GM12864 (cell line): ENCODE measurements at regions not wholly inside any gene's neighbourhood (a gene's known extent, or its start where the extent isn't known, plus 50 kb on each side); places are given as distances from the start of the nearest gene placed in this dataset.

Source experiments
- DNase-seq: peaks from one replicate; pipeline ENCODE4 v3.0.0-alpha.2; 2011; ENCODE audit warnings: low read depth
- H3K4me3 ChIP-seq: 2 replicates; pipeline ENCODE4 v1.5.1; 2011; ENCODE audit warnings: mild to moderate bottlenecking, low read depth, low read length, control low read depth
- TF ChIP-seq, protein P1 (sequence below): IDR thresholded peaks from 2 replicates; pipeline ENCODE4 v1.5.1; 2011; ENCODE audit warnings: low read depth, mild to moderate bottlenecking, moderate library complexity, low read length, control low read depth, inconsistent platforms; ENCODE audit errors: missing control alignments

DNA sequence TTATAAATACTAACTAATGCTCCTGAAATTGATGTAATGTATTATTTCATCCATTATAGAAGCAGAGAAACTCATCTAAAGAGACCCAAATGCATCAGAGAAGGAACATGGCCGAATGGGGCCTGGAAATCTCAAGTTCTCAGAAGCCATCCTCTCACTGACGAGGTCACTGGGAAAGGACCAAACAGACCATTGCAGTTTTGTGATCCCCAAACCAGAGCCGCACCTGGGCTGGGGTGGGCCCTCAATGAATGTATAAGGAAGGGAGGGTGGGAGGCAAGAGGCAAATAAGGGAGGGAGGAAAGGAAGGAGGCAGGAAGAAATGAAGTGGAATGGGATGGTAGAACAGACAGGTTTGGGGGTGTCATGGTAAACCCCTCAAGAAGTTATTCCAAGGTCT is 245.3 kb upstream of the ID2 start:
- DNase-seq, result no peak
- TF ChIP-seq, protein P1, sequence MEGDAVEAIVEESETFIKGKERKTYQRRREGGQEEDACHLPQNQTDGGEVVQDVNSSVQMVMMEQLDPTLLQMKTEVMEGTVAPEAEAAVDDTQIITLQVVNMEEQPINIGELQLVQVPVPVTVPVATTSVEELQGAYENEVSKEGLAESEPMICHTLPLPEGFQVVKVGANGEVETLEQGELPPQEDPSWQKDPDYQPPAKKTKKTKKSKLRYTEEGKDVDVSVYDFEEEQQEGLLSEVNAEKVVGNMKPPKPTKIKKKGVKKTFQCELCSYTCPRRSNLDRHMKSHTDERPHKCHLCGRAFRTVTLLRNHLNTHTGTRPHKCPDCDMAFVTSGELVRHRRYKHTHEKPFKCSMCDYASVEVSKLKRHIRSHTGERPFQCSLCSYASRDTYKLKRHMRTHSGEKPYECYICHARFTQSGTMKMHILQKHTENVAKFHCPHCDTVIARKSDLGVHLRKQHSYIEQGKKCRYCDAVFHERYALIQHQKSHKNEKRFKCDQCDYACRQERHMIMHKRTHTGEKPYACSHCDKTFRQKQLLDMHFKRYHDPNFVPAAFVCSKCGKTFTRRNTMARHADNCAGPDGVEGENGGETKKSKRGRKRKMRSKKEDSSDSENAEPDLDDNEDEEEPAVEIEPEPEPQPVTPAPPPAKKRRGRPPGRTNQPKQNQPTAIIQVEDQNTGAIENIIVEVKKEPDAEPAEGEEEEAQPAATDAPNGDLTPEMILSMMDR, result no peak
- no peak overlapping the region for H3K4me3 ChIP-seq

DNA sequence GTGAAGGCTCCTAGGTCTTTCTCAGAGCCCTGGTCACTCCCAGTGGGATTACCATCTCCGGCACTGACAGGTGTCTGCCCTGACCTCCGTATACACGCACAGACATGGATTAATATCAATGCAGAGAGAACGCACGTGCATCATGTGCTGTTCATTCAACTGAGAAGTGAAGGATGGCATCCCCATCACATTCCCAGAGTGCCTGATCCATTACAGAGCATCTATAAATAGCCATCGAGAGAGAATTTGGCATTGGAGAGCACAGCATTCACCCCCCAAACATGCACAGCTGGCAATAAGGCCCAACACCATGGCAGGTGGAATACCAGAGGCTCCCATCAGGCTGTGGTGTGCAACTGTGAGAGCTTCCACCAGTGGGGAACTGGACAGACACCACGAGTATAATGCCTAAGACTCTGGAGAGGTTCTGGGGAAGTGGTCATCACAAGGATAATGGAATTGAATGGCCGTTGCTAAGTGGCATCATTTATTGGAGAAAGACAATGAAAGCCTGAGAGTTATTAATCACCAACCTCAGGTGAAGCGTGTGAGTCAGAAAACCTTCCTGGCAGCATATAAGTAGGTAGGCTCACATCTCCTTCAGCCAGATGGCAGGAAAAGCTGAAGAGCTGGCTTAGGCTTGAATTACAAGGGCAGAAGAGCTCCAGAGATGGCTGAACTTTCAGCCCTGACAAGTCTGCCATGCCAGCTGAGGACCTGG is 244.5 kb upstream of the ID2 start:
- DNase-seq, result no peak
- no peak overlapping the region for H3K4me3 ChIP-seq
- TF ChIP-seq, protein P1, result no peak

DNA sequence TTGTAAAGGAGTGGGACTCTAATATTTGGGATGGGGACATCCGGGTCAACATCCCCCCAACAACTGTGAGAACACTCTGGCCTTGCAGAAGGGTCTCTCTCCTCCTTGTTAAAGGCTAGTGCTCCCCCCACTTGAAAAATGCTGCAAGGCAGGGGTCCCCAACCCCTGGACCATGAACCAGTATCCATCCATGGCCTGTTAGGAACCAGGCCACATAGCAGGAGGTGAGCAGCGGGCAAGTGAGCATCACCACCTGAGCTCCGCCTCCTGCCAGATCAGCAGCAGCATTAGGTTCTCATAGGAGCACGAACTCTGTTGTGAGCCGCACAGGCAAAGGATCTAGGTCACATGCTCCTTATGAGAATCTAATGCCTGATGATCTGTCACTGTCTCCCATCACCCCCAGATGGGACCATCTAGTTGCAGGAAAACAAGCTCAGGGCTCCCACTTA is 243.9 kb upstream of the ID2 start:
- TF ChIP-seq, protein P1, result no peak
- no peak for DNase-seq
- H3K4me3 ChIP-seq, result no peak overlapping the region

DNA sequence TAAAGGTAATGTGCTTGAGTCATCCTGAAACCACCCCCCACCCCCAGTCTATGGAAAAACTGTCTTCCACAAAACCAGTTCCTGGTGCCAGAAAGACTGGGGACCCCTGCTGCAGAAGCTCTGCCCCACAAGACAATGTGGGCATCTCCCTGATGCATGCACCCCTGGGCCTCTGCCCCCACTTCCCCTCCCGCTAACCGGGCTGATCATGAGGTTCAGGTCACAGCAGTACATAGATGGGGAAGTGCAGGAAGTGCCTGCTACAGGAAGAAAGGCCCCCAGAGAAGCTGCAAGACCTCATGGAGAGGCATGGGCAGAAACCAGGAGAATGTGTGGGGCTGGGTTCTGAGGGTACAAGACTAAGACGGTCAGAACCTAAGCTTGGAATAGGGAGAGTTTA is 243.4 kb upstream of the ID2 start:
- DNase-seq, result no peak
- TF ChIP-seq, protein P1, result no peak
- no peak overlapping the region for H3K4me3 ChIP-seq

DNA sequence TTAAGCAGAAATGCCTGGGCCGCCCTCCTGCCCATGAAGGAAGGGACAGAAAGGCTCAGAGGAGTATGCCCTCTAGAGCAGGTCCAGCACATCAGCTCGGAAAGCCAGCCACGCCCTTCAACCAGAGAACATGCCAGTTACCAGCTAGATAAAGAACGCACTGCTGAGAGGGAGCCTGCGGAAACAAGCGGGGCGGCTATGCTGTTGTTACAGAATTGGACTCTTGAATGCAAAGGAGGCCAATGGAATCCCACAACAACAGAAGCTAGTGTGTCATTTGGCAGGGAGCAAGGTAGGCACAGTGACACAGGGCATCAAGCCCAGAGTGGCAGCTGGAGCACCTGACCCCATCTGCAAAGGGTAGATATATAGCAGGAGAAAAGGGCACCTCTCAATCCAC is 242.9 kb upstream of the ID2 start:
- TF ChIP-seq, protein P1, result no peak
- DNase-seq, result no peak

DNA sequence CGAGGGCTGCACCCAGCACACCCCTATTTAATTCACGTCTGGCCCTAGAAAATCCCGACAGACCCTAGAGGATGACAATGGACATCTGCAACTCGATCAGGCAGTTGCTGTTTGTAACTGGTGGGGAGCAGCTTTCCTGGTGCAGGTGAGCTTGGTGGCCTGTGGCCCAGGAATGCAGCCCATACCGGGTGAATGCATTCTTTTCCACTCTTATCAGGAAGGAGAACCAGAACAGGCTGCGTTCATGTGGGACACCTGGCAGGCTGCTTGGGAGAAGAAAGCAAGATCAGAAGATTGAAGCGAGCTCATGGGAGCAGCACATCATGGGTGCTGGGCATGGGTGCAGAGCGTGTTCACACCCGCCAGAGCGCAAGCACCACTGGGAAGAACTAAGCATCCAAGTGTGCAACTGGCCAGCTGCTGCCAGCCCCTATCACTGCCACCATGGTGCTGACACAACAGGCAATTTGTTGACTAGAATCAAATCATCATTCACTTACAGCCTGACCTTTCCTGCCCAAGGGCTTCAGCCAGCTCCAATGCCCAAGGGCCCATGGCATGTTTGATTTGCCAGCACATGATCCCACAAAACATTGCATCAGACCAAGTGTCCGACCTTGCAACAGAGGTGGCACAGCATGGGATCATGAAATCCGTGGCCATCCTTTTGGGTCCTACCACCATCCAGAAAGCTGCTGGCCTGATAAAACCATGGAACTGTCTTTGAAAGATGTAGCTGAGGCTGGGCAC is 241.7 kb upstream of the ID2 start:
- TF ChIP-seq, protein P1, result no peak
- H3K4me3 ChIP-seq, result no peak overlapping the region
- no peak for DNase-seq

More for the DNA sequence above, 242.9 kb upstream of the ID2 start:
- no peak overlapping the region for H3K4me3 ChIP-seq
